GM18861 (cell line): ENCODE measurements at regions not wholly inside any gene's neighbourhood (a gene's known extent, or its start where the extent isn't known, plus 50 kb on each side); places are given as distances from the start of the nearest gene placed in this dataset.

Experiments used
- ATAC-seq: cut with Tn5 transposase; IDR thresholded peaks from one replicate; pipeline ENCODE4 v1.9.1; 2021; ENCODE audit not compliant: unreplicated experiment

DNA sequence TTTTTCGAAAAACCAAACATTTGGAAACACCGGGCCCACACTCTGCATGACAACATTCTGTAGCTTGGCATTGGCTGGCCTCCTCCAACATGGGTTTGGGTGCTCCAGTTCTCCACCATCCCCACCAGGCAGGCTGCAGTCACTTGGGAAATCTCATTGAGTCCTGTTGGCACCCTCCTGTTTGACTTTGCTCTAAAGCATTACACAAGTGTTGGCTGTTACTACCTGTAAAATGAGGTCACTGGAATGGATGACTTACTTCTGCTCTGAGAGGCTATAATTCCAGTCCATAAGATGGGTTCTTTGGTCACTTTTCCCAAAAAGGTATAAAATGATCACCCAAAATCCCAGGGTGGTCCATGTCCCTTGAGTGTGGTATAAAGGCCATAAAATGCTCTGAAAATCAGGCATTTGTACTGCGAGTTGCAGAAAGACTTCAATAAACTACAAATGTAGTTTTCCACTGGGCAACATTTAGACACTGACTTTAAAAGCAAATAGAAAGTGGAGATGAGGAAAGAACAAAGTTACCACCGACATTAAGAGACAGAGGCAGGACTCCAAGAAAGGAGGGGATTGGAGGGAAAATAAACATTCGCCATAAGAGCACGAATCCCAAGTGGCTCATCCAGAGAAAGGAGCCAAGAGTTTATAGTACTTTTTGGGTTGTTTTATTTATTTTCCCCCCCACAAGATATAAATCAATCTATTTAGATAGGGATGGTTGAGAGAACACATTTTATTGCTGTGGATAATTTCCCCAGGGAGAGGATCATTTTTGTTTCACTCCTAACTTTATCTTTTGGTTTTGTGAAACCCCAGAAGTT, 295.1 kb downstream of the TLE1 start:
- no peak for ATAC-seq

DNA sequence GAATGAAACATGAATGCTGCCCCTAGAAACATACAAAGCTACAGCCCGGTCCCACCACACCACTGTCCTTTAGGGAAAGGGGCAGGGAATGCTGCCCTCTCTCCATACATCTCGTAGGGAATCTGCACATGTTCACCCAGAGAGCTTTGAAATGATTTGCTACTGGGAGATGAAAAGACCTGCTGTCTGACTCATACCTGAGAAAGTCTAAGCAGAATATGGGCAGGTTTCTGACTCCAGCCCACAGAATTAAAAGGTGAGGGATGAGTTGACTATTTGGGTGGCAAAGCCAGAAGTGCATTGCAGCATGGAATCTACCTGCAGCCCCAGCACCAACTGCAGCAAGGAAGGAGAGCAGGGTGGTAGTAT, 297.9 kb downstream of the TLE1 start:
- ATAC-seq: no peak

DNA sequence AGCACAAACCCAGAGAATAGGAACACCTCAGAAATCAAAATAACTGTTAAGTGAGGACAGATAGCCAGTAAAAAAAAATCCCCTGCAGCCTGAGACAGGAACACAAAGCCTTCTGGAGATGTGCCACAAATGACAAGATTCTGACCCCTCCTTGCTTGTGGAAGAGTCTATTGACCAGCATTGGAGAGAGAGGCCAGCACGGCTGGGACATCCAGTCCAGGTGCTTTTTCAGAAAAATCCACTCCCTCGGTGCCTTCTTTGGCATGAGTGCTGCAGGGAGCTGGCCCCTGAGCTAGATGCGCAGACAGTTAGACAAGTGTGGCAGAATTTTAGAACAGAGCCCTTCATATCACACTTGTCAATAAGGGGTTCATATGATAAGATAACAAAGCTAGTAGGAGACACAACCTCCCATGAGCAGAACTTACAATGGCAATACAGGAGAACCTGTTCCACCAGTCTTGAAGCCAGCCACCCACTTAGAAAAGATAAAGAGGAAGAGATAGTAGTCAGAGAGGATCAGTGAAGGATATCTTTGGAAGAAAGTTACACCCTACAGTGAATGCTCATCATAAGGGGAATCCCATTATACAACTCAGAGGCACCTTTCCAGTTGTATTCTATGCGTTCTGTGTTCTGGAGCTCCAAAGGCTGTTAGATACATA, 298.4 kb downstream of the TLE1 start:
- ATAC-seq: no peak

DNA sequence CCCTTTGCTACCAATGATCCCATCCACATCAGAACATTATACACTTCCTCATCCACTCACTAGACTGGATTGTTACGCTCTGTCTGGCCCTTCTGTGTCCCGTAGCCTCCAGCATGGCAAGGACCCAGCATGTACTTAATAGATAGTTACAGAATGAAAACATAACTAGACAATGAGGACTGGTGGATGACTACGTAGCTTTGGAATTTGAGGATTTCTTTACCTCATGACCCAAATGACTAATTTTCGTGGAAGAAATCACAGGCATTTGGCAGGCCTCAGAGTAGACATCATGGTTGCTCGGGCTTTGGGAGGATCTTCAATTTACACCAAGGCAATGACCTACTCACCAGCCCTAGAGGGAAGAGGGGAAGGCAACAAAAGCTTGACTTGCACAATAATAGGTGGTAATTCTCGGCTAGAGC, 299.8 kb downstream of the TLE1 start:
- ATAC-seq: no peak

DNA sequence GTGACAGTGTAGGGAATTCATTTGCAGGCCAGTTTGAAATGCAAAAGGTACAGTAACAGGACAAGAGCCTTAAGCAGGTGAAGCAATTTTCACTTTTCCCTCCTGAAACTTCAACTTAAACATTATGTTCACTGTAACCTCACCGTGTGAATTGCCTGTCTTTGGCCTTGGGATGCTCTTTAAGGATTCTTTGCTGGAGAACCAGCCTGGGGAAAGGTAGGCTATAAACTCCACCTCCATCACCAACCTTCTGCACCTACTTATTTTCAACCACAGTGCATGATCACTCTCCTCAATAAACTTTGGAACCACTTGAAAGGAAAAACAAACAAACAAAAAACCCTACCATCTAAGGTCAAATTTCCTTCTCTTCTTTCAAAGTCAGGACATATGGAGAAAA, 300.5 kb downstream of the TLE1 start:
- no peak for ATAC-seq

DNA sequence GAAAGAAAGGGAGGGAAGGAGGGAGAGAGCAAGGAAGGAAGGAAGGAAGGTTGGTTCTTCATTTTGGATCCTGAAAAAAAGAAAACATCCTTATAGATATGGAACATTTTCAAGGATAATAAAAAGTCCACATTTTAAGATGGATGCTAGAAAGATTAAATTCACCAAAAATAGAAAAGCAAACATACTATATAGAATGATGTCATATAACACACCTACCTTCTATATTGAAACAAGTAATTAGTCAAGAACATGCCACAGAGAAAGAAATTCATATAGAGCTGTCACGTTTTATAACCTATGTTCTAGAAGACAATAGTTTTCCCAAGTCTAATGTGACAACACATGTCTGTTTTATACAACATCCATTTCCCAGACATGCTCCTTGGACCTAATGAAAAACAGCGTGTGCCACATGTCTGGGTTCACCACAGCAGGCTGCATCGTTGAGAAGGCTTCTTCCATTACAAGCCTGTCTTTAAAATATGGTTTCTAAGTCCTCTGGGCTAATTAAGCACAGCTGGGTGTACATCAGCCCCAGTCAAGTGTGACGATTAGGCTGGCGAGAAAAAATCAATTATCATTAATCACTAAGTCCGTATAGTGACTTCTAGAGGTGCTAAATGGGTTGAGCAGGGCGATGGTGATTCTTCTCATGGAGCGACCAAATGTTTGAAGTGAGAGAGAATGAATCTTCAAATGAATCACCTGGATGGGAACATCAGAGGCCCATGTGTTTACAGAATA, 301.8 kb downstream of the TLE1 start:
- no peak for ATAC-seq

DNA sequence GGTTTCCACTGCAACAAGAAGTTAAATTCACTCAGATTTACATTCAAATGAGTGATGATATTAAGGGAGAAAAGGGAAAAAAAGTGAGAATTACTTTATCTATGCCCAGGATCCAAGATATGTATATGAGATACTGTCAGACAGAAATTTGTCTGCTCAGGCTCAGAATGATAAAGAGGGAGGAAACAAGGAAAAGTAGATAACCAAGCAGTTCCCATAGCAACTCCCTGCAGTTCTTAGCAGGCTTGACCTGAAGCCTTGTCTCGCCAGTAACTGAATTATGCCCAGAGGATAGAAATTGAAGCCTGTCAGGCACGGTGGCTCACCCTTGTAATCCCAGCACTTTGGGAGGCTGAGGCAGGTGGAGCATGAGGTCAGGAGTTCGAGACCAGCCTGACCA, 304.4 kb downstream of the TLE1 start:
- ATAC-seq: no peak

DNA sequence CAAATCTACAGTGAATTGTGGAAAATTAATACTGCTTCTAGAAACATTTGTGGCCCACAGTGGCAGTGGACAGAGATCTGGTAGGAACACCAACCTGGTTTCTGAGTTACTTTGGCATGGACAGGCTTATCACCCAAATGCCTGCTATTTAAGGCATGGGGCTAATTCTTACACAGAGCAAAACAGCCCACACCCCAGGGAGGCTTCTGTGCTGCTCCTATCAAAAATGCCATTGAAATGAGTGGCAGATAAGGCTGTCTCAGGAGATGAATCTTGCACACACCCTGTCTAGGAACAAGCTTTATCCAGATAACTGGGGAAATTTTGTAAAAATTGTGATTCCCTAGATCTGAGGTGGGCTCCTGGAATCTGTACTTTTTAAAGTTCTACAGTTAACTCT, 307.1 kb downstream of the TLE1 start:
- ATAC-seq: no peak

DNA sequence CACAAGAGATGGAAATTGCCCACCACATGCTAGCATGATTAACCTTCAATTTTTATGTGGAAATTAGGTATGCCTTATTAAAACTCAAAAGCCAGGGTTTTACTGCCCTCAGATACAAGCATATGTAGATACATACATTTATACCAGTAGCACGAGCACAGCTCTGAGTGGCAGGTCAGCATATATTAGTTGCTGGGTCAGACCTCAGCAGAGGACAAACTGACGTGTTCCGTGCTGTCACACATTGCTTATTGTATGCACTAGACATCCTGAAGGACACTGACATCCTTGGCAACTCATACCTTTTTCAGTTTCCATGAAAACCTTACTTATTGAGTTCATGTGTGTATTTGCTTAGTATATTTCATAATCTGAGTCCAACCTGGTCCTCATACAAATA, 307.7 kb downstream of the TLE1 start:
- ATAC-seq: no peak

DNA sequence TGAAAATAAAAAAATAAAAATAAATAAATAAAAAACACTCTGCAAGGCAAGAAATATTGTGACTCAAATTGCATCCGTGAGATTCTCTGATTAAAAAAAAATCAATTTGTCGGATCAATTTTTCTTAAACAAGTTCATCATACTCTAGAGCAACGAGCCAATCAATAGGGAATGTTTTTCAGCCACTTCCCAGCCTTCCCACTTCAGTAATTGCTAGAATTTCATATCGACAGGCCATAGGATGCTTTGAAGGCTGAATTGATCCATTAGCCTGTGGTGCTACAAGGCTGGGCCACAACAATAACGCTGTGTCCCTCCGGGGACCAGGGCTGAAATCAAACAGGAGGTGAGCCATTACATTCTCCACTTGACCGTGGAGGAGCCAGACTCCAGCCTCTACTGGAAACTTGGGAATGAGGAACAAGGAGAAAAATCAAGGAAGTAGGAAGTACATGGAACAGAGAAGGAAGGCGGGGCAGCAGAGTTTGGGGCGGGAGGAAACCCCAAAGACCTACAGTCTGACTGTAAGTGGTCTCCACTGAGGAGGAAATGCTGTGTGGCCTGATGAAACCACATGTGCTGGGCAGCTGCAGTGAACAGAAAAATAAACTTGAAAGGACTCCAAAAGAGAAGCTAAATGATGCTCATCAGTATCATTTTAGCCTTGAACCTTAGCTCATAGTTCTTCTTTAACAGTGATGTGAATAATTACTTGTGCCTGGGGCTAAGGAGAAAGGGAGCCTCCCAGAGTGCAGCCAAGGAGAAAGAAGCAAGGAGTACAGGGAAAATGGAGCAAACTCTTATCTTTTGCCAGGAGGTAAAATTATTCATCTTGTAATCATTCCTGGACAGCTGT, 308.6 kb downstream of the TLE1 start:
- ATAC-seq: no peak

DNA sequence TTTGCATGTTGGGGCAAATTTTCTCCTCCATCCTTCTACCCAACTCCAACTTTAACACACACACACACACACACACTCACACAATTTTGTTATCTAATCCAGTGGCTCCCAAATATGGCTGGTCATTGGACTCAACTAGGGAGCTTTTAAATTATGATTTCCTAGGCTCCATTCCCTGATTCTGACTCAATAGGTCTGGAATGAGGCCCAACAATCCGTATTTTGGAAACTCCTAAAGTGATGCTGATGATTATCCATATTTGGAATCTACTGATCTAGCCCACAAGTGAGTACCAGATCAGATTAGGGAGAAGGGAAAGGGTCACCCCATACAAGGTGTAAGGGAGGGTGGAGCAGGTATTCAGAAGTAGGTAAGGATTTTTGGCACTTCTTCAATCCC, 309.7 kb downstream of the TLE1 start:
- ATAC-seq: no peak

DNA sequence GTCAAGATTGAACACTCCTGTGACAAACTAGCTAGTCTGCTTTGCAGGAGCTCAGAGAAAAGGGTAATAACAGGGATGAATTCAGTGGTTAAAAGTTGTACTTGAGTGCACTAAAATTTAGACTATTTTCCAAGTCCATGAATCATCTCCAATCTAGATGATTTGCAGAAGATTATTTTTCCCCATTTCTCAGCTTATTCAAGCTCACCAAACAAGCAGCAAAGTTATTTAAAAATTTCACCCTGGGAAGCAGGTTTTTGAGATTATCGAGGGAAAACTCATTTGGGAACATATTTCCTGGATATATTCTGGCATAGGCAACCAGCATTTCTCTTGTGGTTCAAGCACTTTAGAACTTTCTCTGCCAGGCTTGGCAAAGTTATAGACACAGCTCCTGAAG, 311.4 kb downstream of the TLE1 start:
- ATAC-seq: no peak

DNA sequence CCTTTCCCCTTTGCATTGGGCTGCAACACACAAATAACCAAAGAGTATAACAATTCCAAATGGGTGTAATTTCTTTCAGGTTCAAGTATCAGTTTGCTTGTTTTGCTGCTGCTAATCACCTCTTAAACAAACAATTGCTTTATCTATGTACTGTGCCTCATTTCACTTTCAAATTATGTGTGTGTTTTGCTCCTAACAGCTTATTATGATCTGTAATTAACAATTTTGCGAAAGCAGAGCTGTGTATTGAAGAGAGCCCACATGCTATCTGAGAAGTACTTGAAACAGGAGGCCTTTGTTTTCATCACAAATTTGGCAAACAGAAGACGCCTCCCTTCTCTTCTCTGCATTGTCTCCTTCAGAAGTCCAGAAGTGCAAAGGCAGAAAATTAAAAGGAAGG, 312.0 kb downstream of the TLE1 start:
- ATAC-seq: no peak

DNA sequence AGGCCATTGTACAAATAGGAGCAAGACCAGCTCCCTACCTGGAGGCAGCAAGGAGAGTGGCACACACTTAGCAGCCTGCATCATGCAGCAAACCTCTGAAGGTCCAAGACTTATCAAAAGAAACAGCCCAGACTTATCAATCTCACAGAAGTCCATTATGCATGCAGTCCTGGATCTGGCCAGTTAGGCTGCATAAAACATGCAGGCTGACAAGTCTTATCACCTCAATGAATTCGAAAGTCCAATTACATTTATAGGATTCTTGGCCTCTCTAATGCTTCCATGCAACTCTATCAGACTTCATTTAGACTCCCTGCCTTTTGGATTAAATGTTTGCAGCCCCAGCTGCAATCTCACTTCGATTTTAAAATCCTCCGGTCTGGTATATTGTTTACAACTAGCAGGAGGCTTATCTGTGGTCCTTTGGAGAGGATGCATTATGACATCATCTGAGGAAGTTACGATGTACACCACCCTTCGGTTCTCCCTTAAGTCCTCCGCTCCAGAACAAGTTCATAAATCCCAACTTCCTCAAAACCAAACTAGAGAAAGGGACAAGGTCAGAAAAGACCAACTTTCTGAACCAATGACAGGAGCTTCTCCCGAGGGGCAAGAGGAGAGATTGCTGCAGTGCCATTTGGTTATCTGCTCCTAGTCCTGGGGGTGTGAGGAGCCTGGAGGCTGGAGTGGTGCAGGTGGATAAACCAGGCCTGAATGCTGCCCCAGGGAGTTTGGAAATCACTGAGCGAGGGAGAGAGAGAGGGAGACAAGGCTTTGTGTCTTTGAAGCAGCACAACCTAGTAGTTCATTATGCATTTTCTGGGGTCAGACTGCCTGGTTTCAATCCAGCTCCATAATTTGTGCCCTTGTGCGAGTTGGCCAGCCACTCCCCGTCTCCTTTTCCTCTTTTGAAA, 313.9 kb downstream of the TLE1 start:
- ATAC-seq: no peak

DNA sequence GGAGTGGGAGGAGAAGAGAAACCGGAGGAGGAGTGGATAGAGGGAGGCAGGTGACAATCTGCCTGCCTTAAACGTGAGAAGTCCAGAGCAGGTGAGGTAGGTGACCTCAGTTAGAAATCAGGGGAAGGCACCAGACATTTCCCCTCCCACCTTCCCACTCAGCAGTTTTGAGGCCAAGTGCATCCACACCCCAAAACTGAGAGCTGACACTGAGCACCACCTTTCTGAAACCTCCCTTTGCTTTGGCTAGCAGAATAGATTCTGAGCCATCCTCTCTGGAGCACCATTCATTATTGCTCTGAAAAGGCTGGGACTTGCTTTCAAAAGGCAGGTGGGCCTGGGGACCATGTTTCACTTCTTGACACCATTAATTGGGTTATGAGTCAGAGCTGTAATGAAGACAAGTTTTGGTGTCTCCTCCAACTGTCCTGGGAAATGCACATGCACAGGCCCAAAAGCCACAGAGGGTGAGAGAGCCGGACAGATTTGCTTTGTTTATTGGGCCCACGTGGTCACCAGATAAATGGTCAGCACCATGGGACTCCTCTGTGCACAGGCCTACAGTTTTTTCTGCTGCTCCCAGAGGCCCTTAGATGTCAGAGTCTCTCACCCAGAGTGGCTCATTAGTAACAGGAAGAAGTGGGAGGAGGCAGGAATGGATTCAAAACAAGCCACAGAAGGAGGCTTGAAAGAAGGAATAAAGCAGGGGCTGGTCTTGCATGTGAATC, 314.7 kb downstream of the TLE1 start:
- ATAC-seq: no peak

DNA sequence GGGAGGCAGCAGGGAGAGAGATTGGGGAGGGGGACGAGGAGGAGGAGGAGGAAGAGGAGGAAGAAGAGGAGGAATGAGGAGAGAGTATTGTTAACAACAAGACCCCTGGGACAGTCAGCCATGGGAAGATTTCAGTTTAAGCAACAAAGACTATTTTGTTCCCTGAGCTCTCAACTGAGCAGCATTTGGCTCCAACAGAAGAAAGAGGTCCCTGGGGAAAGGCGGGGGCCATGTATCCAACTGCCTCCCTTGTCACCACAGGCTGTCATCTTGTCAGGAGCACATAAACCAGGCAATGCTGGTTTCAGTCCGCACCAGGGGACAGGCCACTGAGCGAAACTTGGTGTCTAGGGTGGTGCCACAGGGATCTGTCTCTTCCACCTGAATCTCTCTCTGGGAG, 316.1 kb downstream of the TLE1 start:
- no peak for ATAC-seq

DNA sequence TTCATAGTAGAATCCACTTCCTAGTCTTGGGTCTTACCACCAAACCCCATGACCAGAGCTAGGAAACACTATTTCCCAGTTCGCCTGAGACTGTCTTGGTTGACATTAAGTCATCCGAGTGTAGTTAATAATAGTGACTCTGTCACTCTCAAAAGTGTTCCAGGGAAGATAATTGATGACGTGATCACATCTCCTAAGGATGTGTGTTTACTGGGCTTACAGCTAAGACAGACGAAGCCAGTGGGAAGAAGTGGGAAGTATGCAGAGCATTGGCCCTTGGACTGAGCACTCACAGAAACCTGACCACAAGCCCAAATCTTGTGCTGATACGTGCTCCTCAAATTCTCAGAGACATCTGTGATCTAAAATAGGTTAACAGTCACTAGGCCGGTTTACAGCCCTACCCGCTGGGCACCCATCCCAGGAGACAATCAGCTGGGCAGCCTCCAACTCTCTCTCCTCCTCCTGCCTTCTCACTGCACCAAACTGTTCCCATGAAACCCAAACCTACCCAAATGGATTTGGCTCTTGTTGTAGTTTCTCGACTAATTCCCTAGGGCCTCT, 316.6 kb downstream of the TLE1 start:
- no peak for ATAC-seq

DNA sequence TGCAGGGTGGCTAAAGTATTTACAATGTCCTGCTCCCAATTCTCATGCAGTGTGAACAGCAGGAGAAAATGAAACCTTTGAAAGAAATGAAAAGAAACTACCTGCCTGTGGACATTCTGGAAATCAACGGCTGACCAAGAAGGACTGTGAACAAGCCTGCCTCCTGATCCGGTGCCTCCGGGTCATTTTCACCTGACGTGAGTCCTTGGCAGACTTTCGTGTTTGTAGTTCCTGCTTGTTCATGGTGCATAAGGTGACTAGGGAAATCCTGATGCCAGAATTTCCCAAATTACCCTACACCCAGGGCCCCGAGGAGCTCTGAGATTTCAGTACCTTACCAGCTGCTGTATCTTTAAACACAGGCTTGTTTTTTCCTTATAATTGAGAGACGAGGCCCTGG, 317.5 kb downstream of the TLE1 start:
- ATAC-seq: no peak

DNA sequence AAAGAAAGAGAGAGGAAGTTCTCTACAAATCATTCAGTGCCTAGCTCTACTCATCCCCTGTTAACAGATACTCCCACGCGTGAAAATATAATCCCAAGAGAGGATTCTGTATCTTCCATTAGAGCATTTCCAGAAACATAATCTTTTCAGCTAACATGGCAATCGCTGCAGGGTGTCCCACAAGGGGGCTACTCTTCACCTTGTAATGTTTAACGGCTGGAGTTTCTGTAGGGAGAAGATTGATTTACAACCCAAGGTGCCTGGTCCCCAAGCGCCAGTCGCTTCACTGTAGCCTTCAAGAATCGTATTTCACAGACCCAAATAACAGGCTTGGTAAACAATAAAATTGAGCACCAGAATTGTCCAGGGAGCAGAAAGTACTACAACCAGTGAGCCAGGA, 318.7 kb downstream of the TLE1 start:
- ATAC-seq: no peak
